OCI-LY1 (cell line): ENCODE measurements at regions not wholly inside any gene's neighbourhood (a gene's known extent, or its start where the extent isn't known, plus 50 kb on each side); places are given as distances from the start of the nearest gene placed in this dataset.

Source experiments
- H2AFZ ChIP-seq: fragments of 200-600 bp; sonication (generic), shearing (Covaris generic); 2 replicates; pipeline ENCODE4 v1.6.0; 2014; ENCODE audit warnings: antibody characterized with exemption, mild to moderate bottlenecking, low read length
- H3F3A ChIP-seq: fragments of 200-600 bp; sonication (generic), shearing (Covaris generic); 2 replicates; pipeline ENCODE4 v1.6.0; 2014; ENCODE audit warnings: mild to moderate bottlenecking, antibody characterized with exemption, low read length, moderate library complexity; ENCODE audit not compliant: insufficient read depth
- H3K27ac ChIP-seq: fragments of 200-600 bp; sonication (generic); 2 replicates; pipeline ENCODE4 v1.5.1; 2014; ENCODE audit warnings: low read length, mixed run types, mild to moderate bottlenecking, low read depth; ENCODE audit not compliant: poor library complexity, severe bottlenecking
- H3K27me3 ChIP-seq: fragments of 200-600 bp; sonication (generic); 2 replicates; pipeline ENCODE4 v1.6.0; 2014; ENCODE audit warnings: antibody characterized with exemption, mild to moderate bottlenecking, low read length, moderate library complexity; ENCODE audit not compliant: insufficient read depth
- H3K36me3 ChIP-seq: fragments of 200-600 bp; sonication (generic); 2 replicates; pipeline ENCODE4 v1.6.1; 2014; ENCODE audit warnings: mild to moderate bottlenecking, antibody characterized with exemption, low read length, moderate library complexity, mixed read lengths; ENCODE audit not compliant: insufficient read depth
- H3K4me1 ChIP-seq: fragments of 200-600 bp; sonication (generic); 2 replicates; pipeline ENCODE4 v1.5.1; 2014; ENCODE audit warnings: mild to moderate bottlenecking, low read length, moderate library complexity; ENCODE audit not compliant: insufficient read depth, severe bottlenecking
- H3K4me2 ChIP-seq: fragments of 200-600 bp; sonication (generic), shearing (Covaris generic); 2 replicates; pipeline ENCODE4 v1.6.1; 2014; ENCODE audit warnings: low read length
- H3K4me3 ChIP-seq: fragments of 200-600 bp; sonication (generic); 2 replicates; pipeline ENCODE4 v1.5.1; 2014; ENCODE audit warnings: low read length, low read depth, mild to moderate bottlenecking, mixed read lengths; ENCODE audit not compliant: poor library complexity, severe bottlenecking
- H3K79me2 ChIP-seq: fragments of 200-600 bp; shearing (Covaris generic); 2 replicates; pipeline ENCODE4 v1.6.1; 2016; ENCODE audit warnings: mixed run types, low read length, mixed read lengths; ENCODE audit not compliant: insufficient read depth
- H3K9ac ChIP-seq: fragments of 200-600 bp; sonication (generic), shearing (Covaris generic); 2 replicates; pipeline ENCODE4 v1.6.1; 2014; ENCODE audit warnings: mild to moderate bottlenecking, low read length, mixed read lengths
- H3K9me2 ChIP-seq: fragments of 200-600 bp; sonication (generic), shearing (Covaris generic); 2 replicates; pipeline ENCODE4 v1.6.1; 2014; ENCODE audit warnings: low read depth, mild to moderate bottlenecking, low read length, mixed read lengths
- H3K9me3 ChIP-seq: fragments of 200-600 bp; shearing (Covaris generic); 2 replicates; pipeline ENCODE4 v1.6.1; 2014; ENCODE audit warnings: low read length, mixed read lengths
- H4K20me1 ChIP-seq: fragments of 200-600 bp; sonication (generic), shearing (Covaris generic); 2 replicates; pipeline ENCODE4 v1.6.0; 2016; ENCODE audit warnings: mild to moderate bottlenecking, low read length; ENCODE audit not compliant: insufficient read depth
- CTCF ChIP-seq: fragments of 200-600 bp; sonication (generic), shearing (Covaris generic); IDR thresholded peaks from 2 replicates; pipeline ENCODE4 v1.5.1; 2017; ENCODE audit warnings: mild to moderate bottlenecking, antibody characterized with exemption, low read length, moderate library complexity, mixed read lengths
- EZH2 ChIP-seq: fragments of 200-600 bp; sonication (generic), shearing (Covaris generic); IDR thresholded peaks from 2 replicates; pipeline ENCODE4 v1.8.0; 2017; ENCODE audit warnings: borderline replicate concordance, mixed run types, mild to moderate bottlenecking, antibody characterized with exemption, low read length, moderate library complexity, mixed read lengths

GRCh38 chr5:74935752-74936091 is 69.5 kb upstream of the FAM169A start:
- Histone ChIP-seq H2AFZ (no peak overlapping the region), H3K27me3 (no peaks in the 10 kb centered on the region), H3K9ac (no peak overlapping the region), H3K9me3 (no peaks in the 10 kb centered on the region), H3K4me1 (no peaks in the 10 kb centered on the region), H3K79me2 (no peaks in the 10 kb centered on the region), H3K9me2 (no peaks in the 10 kb centered on the region), H3K36me3 (no peaks in the 10 kb centered on the region), H3K4me2 (no peak overlapping the region), H4K20me1 (no peaks in the 10 kb centered on the region), H3K4me3 (no peak overlapping the region), H3K27ac (no peak overlapping the region), H3F3A (no peaks in the 10 kb centered on the region)
- TF ChIP-seq CTCF (no peak), EZH2 (no peak)

GRCh38 chr5:74934949-74935751 is 69.0 kb upstream of the FAM169A start:
- Histone ChIP-seq H3K9ac (no peak overlapping the region), H3K36me3 (no peaks in the 10 kb centered on the region), H3K79me2 (no peaks in the 10 kb centered on the region), H3K27ac (no peak overlapping the region), H2AFZ (no peak overlapping the region), H3K9me2 (no peaks in the 10 kb centered on the region), H4K20me1 (no peaks in the 10 kb centered on the region), H3K4me3 (no peak overlapping the region), H3K27me3 (no peaks in the 10 kb centered on the region), H3K4me1 (no peaks in the 10 kb centered on the region), H3F3A (no peaks in the 10 kb centered on the region), H3K9me3 (no peaks in the 10 kb centered on the region), H3K4me2 (no peak overlapping the region)
- TF ChIP-seq CTCF, result peak; percentile 21; the same call in 1 of the 2 replicates
- no peak for TF ChIP-seq EZH2

- H3K4me2 ChIP-seq, result no peak overlapping the region
- no peak overlapping the region for H3K27ac ChIP-seq
- no peak overlapping the region for H2AFZ ChIP-seq
- H3K9ac ChIP-seq, result no peak overlapping the region
- H4K20me1 ChIP-seq, result no peaks in the 10 kb centered on the region
- no peaks in the 10 kb centered on the region for H3K9me3 ChIP-seq
- H3K4me3 ChIP-seq, result no peak overlapping the region
- TF ChIP-seq EZH2, result no peak
- H3K36me3 ChIP-seq, result no peaks in the 10 kb centered on the region
- no peaks in the 10 kb centered on the region for H3K9me2 ChIP-seq
- no peaks in the 10 kb centered on the region for H3K27me3 ChIP-seq
- H3K79me2 ChIP-seq, result no peaks in the 10 kb centered on the region
- no peaks in the 10 kb centered on the region for H3K4me1 ChIP-seq
- no peaks in the 10 kb centered on the region for H3F3A ChIP-seq
Measured at GRCh38 chr5:74927336-74927735, 61.1 kb upstream of the FAM169A start.

DNA sequence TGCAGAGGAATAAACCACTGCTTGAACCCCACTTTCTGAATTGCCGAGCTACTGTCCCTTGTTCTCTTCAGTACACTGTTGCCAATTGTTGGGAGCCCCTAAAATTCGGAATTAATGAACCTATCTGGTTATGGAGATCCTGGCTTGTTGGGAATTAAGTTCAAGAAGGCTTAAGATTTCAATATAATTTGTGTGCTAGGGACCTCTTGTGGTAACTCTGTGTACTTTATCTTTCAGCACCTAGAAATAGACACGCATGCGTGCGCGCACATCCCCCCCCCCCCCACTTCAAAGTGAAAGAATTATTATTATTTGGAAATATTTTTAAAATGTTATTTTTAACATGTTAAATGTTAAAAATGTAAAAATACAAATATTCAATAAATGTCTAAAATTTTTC is 53.3 kb upstream of the FAM169A start:
- no peak overlapping the region for H3K4me2 ChIP-seq
- H3K79me2 ChIP-seq, result no peaks in the 10 kb centered on the region
- H3K36me3 ChIP-seq, result no peaks in the 10 kb centered on the region
- H4K20me1 ChIP-seq, result no peaks in the 10 kb centered on the region
- H3K9me2 ChIP-seq, result no peaks in the 10 kb centered on the region
- H2AFZ ChIP-seq, result no peak overlapping the region
- no peaks in the 10 kb centered on the region for H3F3A ChIP-seq
- H3K4me1 ChIP-seq, result no peaks in the 10 kb centered on the region
- H3K27ac ChIP-seq, result no peak overlapping the region
- TF ChIP-seq CTCF (peak; percentile 59), EZH2 (no peak)
- H3K27me3 ChIP-seq, result no peaks in the 10 kb centered on the region
- H3K9ac ChIP-seq, result no peak overlapping the region
- no peak overlapping the region for H3K4me3 ChIP-seq
- H3K9me3 ChIP-seq, result no peaks in the 10 kb centered on the region
